Mesendoderm (in vitro differentiated cells): ENCODE measurements at regions not wholly inside any gene's neighbourhood (a gene's known extent, or its start where the extent isn't known, plus 50 kb on each side); places are given as distances from the start of the nearest gene placed in this dataset.

Experiments
- DNase-seq: peaks from one replicate; pipeline ENCODE4 v3.0.0; 2013
- H2AK5ac ChIP-seq: 2 replicates; pipeline ENCODE4 v1.6.1; 2013; ENCODE audit warnings: low read length, inconsistent platforms
- H2BK120ac ChIP-seq: 2 replicates; pipeline ENCODE4 v1.6.1; 2013; ENCODE audit warnings: low read depth, mild to moderate bottlenecking, low read length, moderate library complexity, mixed read lengths
- H2BK15ac ChIP-seq: replicated peaks from 2 replicates; pipeline ENCODE4 v1.6.1; 2013; ENCODE audit warnings: low read depth, mild to moderate bottlenecking, moderate library complexity
- H2BK5ac ChIP-seq: 2 replicates; pipeline ENCODE4 v1.6.1; 2013; ENCODE audit warnings: low read length, inconsistent platforms
- H3K18ac ChIP-seq: 2 replicates; pipeline ENCODE4 v1.6.1; 2013; ENCODE audit warnings: mild to moderate bottlenecking, low read length, mixed read lengths
- H3K23ac ChIP-seq: one replicate; pipeline ENCODE4 v1.6.1; 2013; ENCODE audit warnings: low read length
- H3K27ac ChIP-seq: 2 replicates; pipeline ENCODE4 v1.5.1; 2013; ENCODE audit warnings: low read depth, mild to moderate bottlenecking, inconsistent platforms, low read length, moderate library complexity
- H3K27me3 ChIP-seq: 2 replicates; pipeline ENCODE4 v1.6.1; 2013; ENCODE audit warnings: low read length, control low read depth, mild to moderate bottlenecking, inconsistent platforms; ENCODE audit not compliant: insufficient read depth, poor library complexity
- H3K36me3 ChIP-seq: 2 replicates; pipeline ENCODE4 v1.6.1; 2013; ENCODE audit warnings: low read length, inconsistent platforms; ENCODE audit not compliant: control insufficient read depth, insufficient read depth
- H3K4ac ChIP-seq: one replicate; pipeline ENCODE4 v1.6.1; 2013; ENCODE audit warnings: low read depth, mild to moderate bottlenecking, low read length, moderate library complexity
- H3K4me1 ChIP-seq: 2 replicates; pipeline ENCODE4 v1.6.1; 2013; ENCODE audit warnings: low read depth, low read length, inconsistent platforms; ENCODE audit not compliant: control insufficient read depth
- H3K4me2 ChIP-seq: 2 replicates; pipeline ENCODE4 v1.6.1; 2013; ENCODE audit warnings: low read length
- H3K4me3 ChIP-seq: 2 replicates; pipeline ENCODE4 v1.5.1; 2013; ENCODE audit warnings: mild to moderate bottlenecking, low read length
- H3K56ac ChIP-seq: one replicate; pipeline ENCODE4 v1.6.1; 2013; ENCODE audit warnings: low read length
- H3K79me1 ChIP-seq: 2 replicates; pipeline ENCODE4 v1.6.1; 2013; ENCODE audit warnings: low read length, inconsistent platforms
- H3K79me2 ChIP-seq: 2 replicates; pipeline ENCODE4 v1.6.1; 2013; ENCODE audit warnings: mild to moderate bottlenecking, low read length; ENCODE audit not compliant: control insufficient read depth, insufficient read depth
- H3K9ac ChIP-seq: 2 replicates; pipeline ENCODE4 v1.6.1; 2013; ENCODE audit warnings: low read length, inconsistent platforms
- H4K5ac ChIP-seq: one replicate; pipeline ENCODE4 v1.6.1; 2013; ENCODE audit warnings: low read length
- H4K8ac ChIP-seq: one replicate; pipeline ENCODE4 v1.6.1; 2013; ENCODE audit warnings: low read depth, mild to moderate bottlenecking, control low read depth, low read length, moderate library complexity
- WGBS: extraction: QIAGEN DNeasy Blood & Tissue Kit; methylation state at CpG from one replicate; pipeline ENCODE4 v1.1.7; 2013; ENCODE audit warnings: low lambda C conversion rate, missing lambda C conversion rate; ENCODE audit not compliant: insufficient coverage; ENCODE audit errors: extremely low coverage; 5-methylcytosine and 5-hydroxymethylcytosine counted together

- H2BK120ac ChIP-seq: no peak overlapping the region
- no peak overlapping the region for H4K8ac ChIP-seq
- no peak overlapping the region for H3K9ac ChIP-seq
- no peak overlapping the region for H4K5ac ChIP-seq
- H3K4me2 ChIP-seq: no peak overlapping the region
- no peak overlapping the region for H2BK15ac ChIP-seq
- no peak overlapping the region for H2BK5ac ChIP-seq
- no peaks in the 10 kb centered on the region for H3K79me2 ChIP-seq
- H2AK5ac ChIP-seq: no peak overlapping the region
- H3K18ac ChIP-seq: no peak overlapping the region
- H3K36me3 ChIP-seq: no peaks in the 10 kb centered on the region
- no peak overlapping the region for H3K23ac ChIP-seq
- H3K4me1 ChIP-seq: no peaks in the 10 kb centered on the region
- H3K4ac ChIP-seq: no peak overlapping the region
- H3K27me3 ChIP-seq: no peaks in the 10 kb centered on the region
- H3K4me3 ChIP-seq: no peak overlapping the region
- no peak overlapping the region for H3K27ac ChIP-seq
- no peak for DNase-seq
- no peaks in the 10 kb centered on the region for H3K79me1 ChIP-seq
- no peak overlapping the region for H3K56ac ChIP-seq
Observed at GRCh38 chr4:115770046-115770543, 656.7 kb upstream of the NDST4 start.

GRCh38 chr4:115769396-115769795 lies 656.0 kb upstream of the NDST4 start:
- DNase-seq: no peak

GRCh38 chr4:115763051-115763450 lies 649.6 kb upstream of the NDST4 start:
- no peak overlapping the region for H3K4ac ChIP-seq
- H3K18ac ChIP-seq: no peak overlapping the region
- H3K79me2 ChIP-seq: no peaks in the 10 kb centered on the region
- no peak overlapping the region for H3K56ac ChIP-seq
- WGBS: no CpG with 5 or more reads among the region's 1 CpG
- H4K8ac ChIP-seq: no peak overlapping the region
- H2BK120ac ChIP-seq: no peak overlapping the region
- no peak for DNase-seq
- no peaks in the 10 kb centered on the region for H3K79me1 ChIP-seq
- no peaks in the 10 kb centered on the region for H3K4me1 ChIP-seq
- H2BK15ac ChIP-seq: no peak overlapping the region
- no peak overlapping the region for H2BK5ac ChIP-seq
- no peaks in the 10 kb centered on the region for H3K36me3 ChIP-seq
- H3K4me3 ChIP-seq: no peak overlapping the region
- no peak overlapping the region for H2AK5ac ChIP-seq
- H3K4me2 ChIP-seq: no peak overlapping the region
- no peaks in the 10 kb centered on the region for H3K27me3 ChIP-seq
- H3K23ac ChIP-seq: no peak overlapping the region
- H3K27ac ChIP-seq: no peak overlapping the region
- H3K9ac ChIP-seq: no peak overlapping the region
- no peak overlapping the region for H4K5ac ChIP-seq

More at GRCh38 chr4:115769396-115769795, 656.0 kb upstream of the NDST4 start:
- no peak overlapping the region for H3K27ac ChIP-seq
- H2BK120ac ChIP-seq: no peak overlapping the region
- H2BK5ac ChIP-seq: no peak overlapping the region
- no peak overlapping the region for H3K56ac ChIP-seq
- no peaks in the 10 kb centered on the region for H3K79me1 ChIP-seq
- H3K27me3 ChIP-seq: no peaks in the 10 kb centered on the region
- H2BK15ac ChIP-seq: no peak overlapping the region
- no peak overlapping the region for H2AK5ac ChIP-seq
- no peak overlapping the region for H4K5ac ChIP-seq
- H3K23ac ChIP-seq: no peak overlapping the region
- H3K4me2 ChIP-seq: no peak overlapping the region
- H4K8ac ChIP-seq: no peak overlapping the region
- H3K9ac ChIP-seq: no peak overlapping the region
- no peaks in the 10 kb centered on the region for H3K4me1 ChIP-seq
- no peak overlapping the region for H3K4ac ChIP-seq
- H3K18ac ChIP-seq: no peak overlapping the region
- no peaks in the 10 kb centered on the region for H3K36me3 ChIP-seq
- H3K79me2 ChIP-seq: no peaks in the 10 kb centered on the region
- H3K4me3 ChIP-seq: no peak overlapping the region

GRCh38 chr4:115759231-115759630 lies 645.8 kb upstream of the NDST4 start:
- H3K79me1 ChIP-seq: no peaks in the 10 kb centered on the region
- H3K27ac ChIP-seq: no peak overlapping the region
- no peak overlapping the region for H2BK15ac ChIP-seq
- H3K4ac ChIP-seq: no peak overlapping the region
- no peak overlapping the region for H4K8ac ChIP-seq
- H3K56ac ChIP-seq: no peak overlapping the region
- no peak overlapping the region for H2BK5ac ChIP-seq
- H3K4me2 ChIP-seq: no peak overlapping the region
- no peak overlapping the region for H2BK120ac ChIP-seq
- H3K4me1 ChIP-seq: no peaks in the 10 kb centered on the region
- no peak overlapping the region for H2AK5ac ChIP-seq
- H3K18ac ChIP-seq: no peak overlapping the region
- H3K4me3 ChIP-seq: no peak overlapping the region
- no peaks in the 10 kb centered on the region for H3K36me3 ChIP-seq
- no peak overlapping the region for H3K23ac ChIP-seq
- H3K9ac ChIP-seq: no peak overlapping the region
- DNase-seq: no peak
- no peaks in the 10 kb centered on the region for H3K79me2 ChIP-seq
- H3K27me3 ChIP-seq: no peaks in the 10 kb centered on the region
- H4K5ac ChIP-seq: no peak overlapping the region
- no CpG with 5 or more reads among the region's 2 CpGs for WGBS

GRCh38 chr4:115749404-115749803 lies 636.0 kb upstream of the NDST4 start:
- Histone ChIP-seq H3K4ac (no peak overlapping the region), H4K5ac (no peak overlapping the region), H3K27ac (no peak overlapping the region), H3K23ac (no peak overlapping the region), H2BK120ac (no peak overlapping the region), H3K79me2 (no peaks in the 10 kb centered on the region), H3K27me3 (no peaks in the 10 kb centered on the region), H3K4me1 (no peaks in the 10 kb centered on the region), H3K79me1 (no peaks in the 10 kb centered on the region), H2BK5ac (no peak overlapping the region), H3K18ac (no peak overlapping the region), H3K4me3 (no peak overlapping the region), H4K8ac (no peak overlapping the region), H3K36me3 (no peaks in the 10 kb centered on the region), H2AK5ac (no peak overlapping the region), H3K9ac (no peak overlapping the region), H2BK15ac (no peak overlapping the region), H3K4me2 (no peak overlapping the region), H3K56ac (no peak overlapping the region)
- DNase-seq: no peak

- no peak overlapping the region for H3K23ac ChIP-seq
- no peak overlapping the region for H3K9ac ChIP-seq
Observed at GRCh38 chr4:115740806-115741205, 627.4 kb upstream of the NDST4 start.

More at GRCh38 chr4:115740806-115741205, 627.4 kb upstream of the NDST4 start:
- H3K27ac ChIP-seq: no peak overlapping the region
- H2BK120ac ChIP-seq: no peak overlapping the region
- H3K4ac ChIP-seq: no peak overlapping the region
- no CpG with 5 or more reads among the region's 1 CpG for WGBS
- H2AK5ac ChIP-seq: no peak overlapping the region
- no peak overlapping the region for H3K56ac ChIP-seq
- H3K36me3 ChIP-seq: no peaks in the 10 kb centered on the region
- no peak overlapping the region for H3K4me3 ChIP-seq
- H3K79me2 ChIP-seq: no peaks in the 10 kb centered on the region
- no peak overlapping the region for H2BK15ac ChIP-seq
- no peaks in the 10 kb centered on the region for H3K27me3 ChIP-seq
- no peaks in the 10 kb centered on the region for H3K4me1 ChIP-seq
- no peak overlapping the region for H3K4me2 ChIP-seq
- H4K5ac ChIP-seq: no peak overlapping the region
- H4K8ac ChIP-seq: no peak overlapping the region
- H2BK5ac ChIP-seq: no peak overlapping the region
- no peak for DNase-seq
- no peak overlapping the region for H3K18ac ChIP-seq
- no peaks in the 10 kb centered on the region for H3K79me1 ChIP-seq
